ENCODE measurements at regions not wholly inside any gene's neighbourhood (a gene's known extent, or its start where the extent isn't known, plus 50 kb on each side); places are given as distances from the start of the nearest gene placed in this dataset.

DNA sequence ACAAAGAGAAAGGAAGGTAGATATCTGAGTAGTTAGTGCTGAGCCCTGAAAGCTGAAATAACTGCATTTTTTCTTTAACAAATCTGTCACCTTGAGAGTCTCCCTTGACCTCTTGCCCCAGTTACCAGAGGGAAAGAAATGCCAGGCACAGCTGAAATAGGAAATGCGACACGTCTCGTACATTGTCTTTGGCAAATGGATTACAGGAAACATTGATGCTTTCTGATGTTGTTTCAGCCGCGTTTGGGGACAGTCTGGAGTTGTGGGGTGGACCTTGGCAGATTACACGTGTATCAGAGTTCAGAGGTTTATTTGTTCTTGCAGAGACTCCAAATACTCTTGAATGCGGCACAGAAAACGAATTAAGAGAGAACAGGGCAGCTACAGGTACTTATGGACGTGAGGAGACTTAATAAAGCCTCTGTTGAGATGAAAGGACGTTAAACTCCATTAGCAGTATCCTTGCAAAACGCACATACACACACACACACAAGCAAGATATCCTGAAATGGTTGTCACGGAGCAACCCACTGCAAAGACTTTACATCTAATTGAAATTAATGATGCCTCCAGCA, 272.8 kb upstream of the RORA start (continued):
- TF ChIP-seq, protein P1, sequence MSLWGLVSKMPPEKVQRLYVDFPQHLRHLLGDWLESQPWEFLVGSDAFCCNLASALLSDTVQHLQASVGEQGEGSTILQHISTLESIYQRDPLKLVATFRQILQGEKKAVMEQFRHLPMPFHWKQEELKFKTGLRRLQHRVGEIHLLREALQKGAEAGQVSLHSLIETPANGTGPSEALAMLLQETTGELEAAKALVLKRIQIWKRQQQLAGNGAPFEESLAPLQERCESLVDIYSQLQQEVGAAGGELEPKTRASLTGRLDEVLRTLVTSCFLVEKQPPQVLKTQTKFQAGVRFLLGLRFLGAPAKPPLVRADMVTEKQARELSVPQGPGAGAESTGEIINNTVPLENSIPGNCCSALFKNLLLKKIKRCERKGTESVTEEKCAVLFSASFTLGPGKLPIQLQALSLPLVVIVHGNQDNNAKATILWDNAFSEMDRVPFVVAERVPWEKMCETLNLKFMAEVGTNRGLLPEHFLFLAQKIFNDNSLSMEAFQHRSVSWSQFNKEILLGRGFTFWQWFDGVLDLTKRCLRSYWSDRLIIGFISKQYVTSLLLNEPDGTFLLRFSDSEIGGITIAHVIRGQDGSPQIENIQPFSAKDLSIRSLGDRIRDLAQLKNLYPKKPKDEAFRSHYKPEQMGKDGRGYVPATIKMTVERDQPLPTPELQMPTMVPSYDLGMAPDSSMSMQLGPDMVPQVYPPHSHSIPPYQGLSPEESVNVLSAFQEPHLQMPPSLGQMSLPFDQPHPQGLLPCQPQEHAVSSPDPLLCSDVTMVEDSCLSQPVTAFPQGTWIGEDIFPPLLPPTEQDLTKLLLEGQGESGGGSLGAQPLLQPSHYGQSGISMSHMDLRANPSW (CRISPR knock-in tag; conservative IDR thresholded peaks at IDR 0.05; ENCODE audit: low read depth): no peak
- TF ChIP-seq, protein P2, sequence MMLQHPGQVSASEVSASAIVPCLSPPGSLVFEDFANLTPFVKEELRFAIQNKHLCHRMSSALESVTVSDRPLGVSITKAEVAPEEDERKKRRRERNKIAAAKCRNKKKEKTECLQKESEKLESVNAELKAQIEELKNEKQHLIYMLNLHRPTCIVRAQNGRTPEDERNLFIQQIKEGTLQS (CRISPR knock-in tag; conservative IDR thresholded peaks at IDR 0.05): no peak
- TF ChIP-seq ELF4 (CRISPR knock-in tag; IDR thresholded peaks at IDR 0.05; ENCODE audit: low read depth): no peak

DNA sequence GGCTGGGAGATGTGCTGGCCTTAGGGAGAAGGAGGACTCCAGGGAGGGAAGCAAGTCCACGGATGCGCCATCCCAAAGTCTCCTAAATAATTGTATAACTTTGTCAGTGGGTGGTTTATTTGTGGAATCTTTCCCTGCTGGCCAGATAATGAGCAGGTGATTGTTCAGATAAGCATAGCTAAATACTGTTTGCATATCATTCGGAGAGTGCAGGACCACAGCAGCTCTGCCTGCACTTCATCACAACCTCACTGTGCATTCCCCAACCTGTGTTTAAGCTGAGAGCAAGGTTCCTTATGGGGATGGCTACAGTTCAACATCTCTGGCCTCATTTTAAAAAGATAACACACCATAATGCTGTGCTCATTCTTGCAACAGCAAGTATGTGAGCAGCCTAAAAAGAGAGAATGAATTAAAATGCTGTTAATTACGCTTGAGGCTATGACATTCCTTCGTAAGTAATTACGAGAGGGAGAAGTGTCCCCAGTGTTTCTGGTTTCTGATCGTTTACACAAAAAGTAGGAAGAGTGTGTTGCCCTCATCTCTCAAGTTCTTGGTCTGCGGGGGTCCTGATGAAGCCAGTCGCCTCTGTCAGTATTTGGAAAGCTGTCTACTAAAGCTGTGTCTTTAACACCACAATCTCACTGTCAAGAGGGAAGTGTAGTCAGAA, 272.0 kb upstream of the RORA start:
- Mint-ChIP-seq H3K4me3 (no peak overlapping the region), H3K4me1 (peaks cover 26% of the 10 kb centered on the region), H3K27me3 (ENCODE audit: low read depth) (no peaks in the 10 kb centered on the region), H3K9me3 (no peaks in the 10 kb centered on the region), H3K36me3 (no peaks in the 10 kb centered on the region), H3K27ac (peak overlapping the region; percentile 53)
- ChIA-PET POLR2A (no interaction called here), CTCF (interaction anchor here (0.5 kb wide), 1 partner anchor 331 kb away, joined by 3 read pairs; no protein-coding TSS in a partner anchor)
- DNase-seq (ENCODE audit: low spot score): no peak
- ATAC-seq: peak; percentile 61
- TF ChIP-seq SOX15 (CRISPR knock-in tag; IDR thresholded peaks at IDR 0.05) (no peak), ETV6 (CRISPR knock-in tag; IDR thresholded peaks at IDR 0.05) (no peak)
- TF ChIP-seq, protein P3, sequence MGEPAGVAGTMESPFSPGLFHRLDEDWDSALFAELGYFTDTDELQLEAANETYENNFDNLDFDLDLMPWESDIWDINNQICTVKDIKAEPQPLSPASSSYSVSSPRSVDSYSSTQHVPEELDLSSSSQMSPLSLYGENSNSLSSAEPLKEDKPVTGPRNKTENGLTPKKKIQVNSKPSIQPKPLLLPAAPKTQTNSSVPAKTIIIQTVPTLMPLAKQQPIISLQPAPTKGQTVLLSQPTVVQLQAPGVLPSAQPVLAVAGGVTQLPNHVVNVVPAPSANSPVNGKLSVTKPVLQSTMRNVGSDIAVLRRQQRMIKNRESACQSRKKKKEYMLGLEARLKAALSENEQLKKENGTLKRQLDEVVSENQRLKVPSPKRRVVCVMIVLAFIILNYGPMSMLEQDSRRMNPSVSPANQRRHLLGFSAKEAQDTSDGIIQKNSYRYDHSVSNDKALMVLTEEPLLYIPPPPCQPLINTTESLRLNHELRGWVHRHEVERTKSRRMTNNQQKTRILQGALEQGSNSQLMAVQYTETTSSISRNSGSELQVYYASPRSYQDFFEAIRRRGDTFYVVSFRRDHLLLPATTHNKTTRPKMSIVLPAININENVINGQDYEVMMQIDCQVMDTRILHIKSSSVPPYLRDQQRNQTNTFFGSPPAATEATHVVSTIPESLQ (CRISPR knock-in tag; IDR thresholded peaks at IDR 0.05): no peak

DNA sequence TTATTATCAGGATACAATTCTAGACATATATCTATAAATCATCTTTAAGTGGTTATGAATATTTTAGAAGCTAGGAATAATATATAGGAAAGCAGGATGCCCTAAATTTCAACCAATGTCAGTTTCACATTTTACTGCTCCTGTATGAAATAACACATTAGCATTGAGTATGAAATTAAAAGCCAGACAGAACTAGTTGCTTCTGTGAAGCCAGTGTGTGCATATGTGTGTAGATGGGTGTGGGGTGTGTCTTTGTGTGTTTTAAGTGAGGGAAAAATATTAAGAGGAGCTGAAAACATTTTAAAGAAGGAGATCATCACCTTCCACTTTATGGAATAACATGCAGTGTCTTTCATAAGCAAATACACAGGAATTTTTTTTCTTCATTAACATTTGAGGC, 271.4 kb upstream of the RORA start:
- no peaks in the 10 kb centered on the region for H3K36me3 Mint-ChIP-seq
- H3K4me3 Mint-ChIP-seq: no peak overlapping the region
- ChIA-PET POLR2A (no interaction called here), CTCF (interaction anchor here (0.5 kb wide), 1 partner anchor 331 kb away, joined by 3 read pairs; no protein-coding TSS in a partner anchor)
- DNase-seq (ENCODE audit: low spot score) (no peak), ATAC-seq (no peak)
- no peaks in the 10 kb centered on the region for H3K27me3 Mint-ChIP-seq (ENCODE audit: low read depth)
- H3K9me3 Mint-ChIP-seq: no peaks in the 10 kb centered on the region
- peaks cover 26% of the 10 kb centered on the region for H3K4me1 Mint-ChIP-seq
- H3K27ac Mint-ChIP-seq: no peak overlapping the region
- TF ChIP-seq, protein P4, sequence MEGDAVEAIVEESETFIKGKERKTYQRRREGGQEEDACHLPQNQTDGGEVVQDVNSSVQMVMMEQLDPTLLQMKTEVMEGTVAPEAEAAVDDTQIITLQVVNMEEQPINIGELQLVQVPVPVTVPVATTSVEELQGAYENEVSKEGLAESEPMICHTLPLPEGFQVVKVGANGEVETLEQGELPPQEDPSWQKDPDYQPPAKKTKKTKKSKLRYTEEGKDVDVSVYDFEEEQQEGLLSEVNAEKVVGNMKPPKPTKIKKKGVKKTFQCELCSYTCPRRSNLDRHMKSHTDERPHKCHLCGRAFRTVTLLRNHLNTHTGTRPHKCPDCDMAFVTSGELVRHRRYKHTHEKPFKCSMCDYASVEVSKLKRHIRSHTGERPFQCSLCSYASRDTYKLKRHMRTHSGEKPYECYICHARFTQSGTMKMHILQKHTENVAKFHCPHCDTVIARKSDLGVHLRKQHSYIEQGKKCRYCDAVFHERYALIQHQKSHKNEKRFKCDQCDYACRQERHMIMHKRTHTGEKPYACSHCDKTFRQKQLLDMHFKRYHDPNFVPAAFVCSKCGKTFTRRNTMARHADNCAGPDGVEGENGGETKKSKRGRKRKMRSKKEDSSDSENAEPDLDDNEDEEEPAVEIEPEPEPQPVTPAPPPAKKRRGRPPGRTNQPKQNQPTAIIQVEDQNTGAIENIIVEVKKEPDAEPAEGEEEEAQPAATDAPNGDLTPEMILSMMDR (IDR thresholded peaks at IDR 0.05): no peak
- TF ChIP-seq NFYB (CRISPR knock-in tag; conservative IDR thresholded peaks at IDR 0.05; ENCODE audit: low read depth): no peak
- TF ChIP-seq, protein P2 (CRISPR knock-in tag; conservative IDR thresholded peaks at IDR 0.05): no peak
- TF ChIP-seq, protein P5, sequence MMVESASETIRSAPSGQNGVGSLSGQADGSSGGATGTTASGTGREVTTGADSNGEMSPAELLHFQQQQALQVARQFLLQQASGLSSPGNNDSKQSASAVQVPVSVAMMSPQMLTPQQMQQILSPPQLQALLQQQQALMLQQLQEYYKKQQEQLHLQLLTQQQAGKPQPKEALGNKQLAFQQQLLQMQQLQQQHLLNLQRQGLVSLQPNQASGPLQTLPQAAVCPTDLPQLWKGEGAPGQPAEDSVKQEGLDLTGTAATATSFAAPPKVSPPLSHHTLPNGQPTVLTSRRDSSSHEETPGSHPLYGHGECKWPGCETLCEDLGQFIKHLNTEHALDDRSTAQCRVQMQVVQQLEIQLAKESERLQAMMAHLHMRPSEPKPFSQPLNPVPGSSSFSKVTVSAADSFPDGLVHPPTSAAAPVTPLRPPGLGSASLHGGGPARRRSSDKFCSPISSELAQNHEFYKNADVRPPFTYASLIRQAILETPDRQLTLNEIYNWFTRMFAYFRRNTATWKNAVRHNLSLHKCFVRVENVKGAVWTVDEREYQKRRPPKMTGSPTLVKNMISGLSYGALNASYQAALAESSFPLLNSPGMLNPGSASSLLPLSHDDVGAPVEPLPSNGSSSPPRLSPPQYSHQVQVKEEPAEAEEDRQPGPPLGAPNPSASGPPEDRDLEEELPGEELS (CRISPR knock-in tag; IDR thresholded peaks at IDR 0.05): no peak
- TF ChIP-seq IRF2 (CRISPR knock-in tag; IDR thresholded peaks at IDR 0.05; ENCODE audit: borderline replicate concordance, low read depth): no peak
- no peak for TF ChIP-seq ETV6 (CRISPR knock-in tag; IDR thresholded peaks at IDR 0.05)
- no peak for TF ChIP-seq TEAD4 (CRISPR knock-in tag; IDR thresholded peaks at IDR 0.05)
- TF ChIP-seq GTF2I (CRISPR knock-in tag; conservative IDR thresholded peaks at IDR 0.05): no peak
- TF ChIP-seq, protein P6, sequence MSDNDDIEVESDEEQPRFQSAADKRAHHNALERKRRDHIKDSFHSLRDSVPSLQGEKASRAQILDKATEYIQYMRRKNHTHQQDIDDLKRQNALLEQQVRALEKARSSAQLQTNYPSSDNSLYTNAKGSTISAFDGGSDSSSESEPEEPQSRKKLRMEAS (CRISPR knock-in tag; IDR thresholded peaks at IDR 0.05): no peak
- TF ChIP-seq ZNF671 (CRISPR knock-in tag; IDR thresholded peaks at IDR 0.05): no peak
- TF ChIP-seq PRRX2 (CRISPR knock-in tag; IDR thresholded peaks at IDR 0.05): no peak

All from WTC11 (cell line).